Activated CD4-positive, alpha-beta T cell treated with anti-CD3 and anti-CD28 coated beads for 36 hours (primary cell): ENCODE measurements at regions not wholly inside any gene's neighbourhood (a gene's known extent, or its start where the extent isn't known, plus 50 kb on each side); places are given as distances from the start of the nearest gene placed in this dataset.

Experiments used
- ATAC-seq: fragments of 200-7000 bp; cut with Tn5 transposase; one replicate; pipeline ENCODE4 v1.10.0; 2021; ENCODE audit warnings: mild to moderate bottlenecking, moderate library complexity
- CTCF ChIA-PET: fragments of 350-600 bp; sonication (Branson Sonifier 250); formaldehyde crosslinking; loops from one replicate; lab custom pipeline; 2021; ENCODE audit warnings: antibody characterized with exemption; lab: Charles Lee
- POLR2A ChIA-PET: fragments of 350-600 bp; sonication (Branson Sonifier 250); formaldehyde crosslinking; loops from one replicate; lab custom pipeline; 2021; ENCODE audit warnings: antibody characterized with exemption, inconsistent platforms; lab: Charles Lee
- DNase-seq: peaks from one replicate; pipeline ENCODE4 v3.0.0-alpha.2; 2020
- H3K27ac Mint-ChIP-seq: one replicate; pipeline ENCODE4 v1.8.0; 2021; ENCODE audit warnings: mixed read lengths
- H3K27me3 Mint-ChIP-seq: one replicate; pipeline ENCODE4 v1.8.0; 2021; ENCODE audit warnings: mixed read lengths
- H3K36me3 Mint-ChIP-seq: one replicate; pipeline ENCODE4 v1.8.0; 2021; ENCODE audit warnings: low read depth, mixed read lengths
- H3K4me1 Mint-ChIP-seq: one replicate; pipeline ENCODE4 v1.8.0; 2021; ENCODE audit warnings: mixed read lengths
- H3K4me3 Mint-ChIP-seq: one replicate; pipeline ENCODE4 v1.8.0; 2021; ENCODE audit warnings: mild to moderate bottlenecking, moderate library complexity, mixed read lengths
- H3K9me3 Mint-ChIP-seq: one replicate; pipeline ENCODE4 v1.8.0; 2021; ENCODE audit warnings: low read depth, mixed read lengths
- intact Hi-C, 2 experiments: fragments of 100-400 bp; cut with DNase I in 1 of 2; cut with micrococcal nuclease in 1 of 2; formaldehyde crosslinking; loops; one replicate each; pipeline versions ENCODE4 v1.14.2 to v1.15.1; 2022 to 2024; cut with DNase I, micrococcal nuclease

DNA sequence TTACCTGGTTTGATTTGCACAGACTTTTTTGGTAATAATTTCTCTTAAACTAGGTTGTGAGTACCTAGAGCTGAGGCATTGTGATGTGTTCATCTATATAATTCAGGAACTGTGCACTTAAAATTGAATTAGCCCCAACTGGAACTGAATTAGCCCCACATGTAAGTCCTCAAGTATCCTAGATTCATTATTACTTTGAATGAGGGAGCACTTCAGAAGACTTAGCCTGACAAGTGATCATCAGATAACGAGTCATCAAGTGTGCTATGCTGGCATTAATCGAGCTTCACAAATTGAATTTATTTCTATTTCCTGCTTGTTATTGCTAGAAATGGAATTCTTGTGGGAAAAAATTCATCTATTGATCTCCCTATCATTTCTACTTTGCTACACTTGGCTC is 323.4 kb upstream of the SEMA3D start:
- Mint-ChIP-seq H3K27ac (no peak overlapping the region), H3K36me3 (no peaks in the 10 kb centered on the region), H3K4me1 (no peaks in the 10 kb centered on the region), H3K27me3 (no peaks in the 10 kb centered on the region), H3K9me3 (no peaks in the 10 kb centered on the region), H3K4me3 (no peak overlapping the region)
- ChIA-PET CTCF (interaction anchor here (0.6 to 1.0 kb wide), 2 partner anchors 44 to 1965 kb away, joined by 3 read pairs; no protein-coding TSS in a partner anchor), POLR2A (no interaction called here)
- no peak for ATAC-seq
- no peak for DNase-seq
- intact Hi-C loops = no loop called here

DNA sequence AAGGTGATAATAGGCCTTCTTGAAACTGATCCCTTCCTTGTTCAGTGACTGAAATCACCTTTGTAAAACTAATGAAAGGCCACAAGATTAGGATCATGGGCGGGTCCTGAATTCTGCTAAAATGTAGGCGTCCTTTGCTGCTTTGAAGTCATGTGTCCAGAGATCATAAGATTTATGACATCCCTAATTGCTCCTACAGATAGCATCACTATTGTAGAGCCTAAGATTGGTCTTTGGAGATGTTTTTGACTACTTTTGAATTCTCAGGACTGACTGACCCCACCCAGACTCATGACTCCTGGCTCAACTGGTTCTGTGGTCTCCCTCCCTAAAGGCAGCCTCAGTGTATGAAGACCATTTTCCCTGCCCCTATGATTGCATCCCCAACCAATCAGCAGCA is 322.6 kb upstream of the SEMA3D start:
- no peak for ATAC-seq
- no peak overlapping the region for H3K4me3 Mint-ChIP-seq
- POLR2A ChIA-PET = no interaction called here

DNA sequence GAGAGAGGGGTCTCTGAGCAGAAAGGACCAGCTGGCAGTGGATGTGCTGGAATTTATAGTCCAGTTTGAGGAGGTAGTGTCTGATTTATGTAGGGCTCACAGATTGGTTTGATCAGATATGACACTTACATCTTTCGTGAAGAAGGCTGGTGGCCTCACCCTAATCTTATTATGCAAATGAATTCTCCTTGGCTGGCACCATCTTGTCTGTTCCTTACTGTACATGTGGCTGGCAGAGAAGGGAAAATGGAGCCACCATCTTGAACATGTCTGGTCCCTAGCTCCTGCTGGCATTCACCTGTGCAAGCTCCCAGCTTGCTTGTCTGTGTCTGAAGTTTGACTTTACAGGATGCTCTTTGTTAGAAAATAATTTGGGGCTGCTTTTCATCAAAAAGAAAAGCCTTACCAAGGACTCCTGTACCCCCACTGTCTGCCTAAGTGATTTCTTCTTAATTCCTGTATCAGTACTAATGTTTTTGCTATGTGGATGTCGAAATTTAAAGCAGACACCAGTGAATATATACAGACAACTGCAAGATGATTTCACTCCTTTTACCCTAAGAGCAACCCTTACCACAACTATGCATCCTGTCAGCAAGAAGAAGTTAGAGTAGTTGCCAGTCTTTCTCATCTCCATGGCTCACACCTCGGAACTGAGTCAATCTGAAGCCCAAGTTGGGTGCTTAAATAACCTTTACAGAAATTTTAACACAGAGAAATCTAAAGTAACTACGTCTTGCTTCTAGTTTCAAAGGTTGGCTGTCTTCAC is 322.0 kb upstream of the SEMA3D start:
- ATAC-seq (no peak), DNase-seq (no peak)
- intact Hi-C loops = no loop called here
- no peak overlapping the region for H3K4me3 Mint-ChIP-seq
- ChIA-PET CTCF (no interaction called here), POLR2A (no interaction called here)
- no peaks in the 10 kb centered on the region for H3K4me1 Mint-ChIP-seq
- no peak overlapping the region for H3K27ac Mint-ChIP-seq
- H3K36me3 Mint-ChIP-seq = no peaks in the 10 kb centered on the region
- H3K9me3 Mint-ChIP-seq = no peaks in the 10 kb centered on the region
- H3K27me3 Mint-ChIP-seq = no peaks in the 10 kb centered on the region

More for the DNA sequence above, 322.6 kb upstream of the SEMA3D start:
- Mint-ChIP-seq H3K36me3 (no peaks in the 10 kb centered on the region), H3K9me3 (no peaks in the 10 kb centered on the region), H3K27ac (no peak overlapping the region), H3K4me1 (no peaks in the 10 kb centered on the region), H3K27me3 (no peaks in the 10 kb centered on the region)
- DNase-seq = no peak
- CTCF ChIA-PET = interaction anchor here (1.0 kb wide), 1 partner anchor 45 kb away, joined by 3 read pairs; no protein-coding TSS in a partner anchor
- intact Hi-C loops = no loop called here

GRCh38 chr7:85498031-85498430 is 311.2 kb upstream of the SEMA3D start:
- no peak for DNase-seq
- intact Hi-C loops = no loop called here
- Mint-ChIP-seq H3K27ac (no peak overlapping the region), H3K4me1 (no peaks in the 10 kb centered on the region), H3K4me3 (no peak overlapping the region), H3K36me3 (no peaks in the 10 kb centered on the region), H3K9me3 (no peaks in the 10 kb centered on the region), H3K27me3 (no peaks in the 10 kb centered on the region)
- ChIA-PET POLR2A (no interaction called here), CTCF (no interaction called here)
- no peak for ATAC-seq

- no peak for DNase-seq
- Mint-ChIP-seq H3K4me3 (no peak overlapping the region), H3K4me1 (no peaks in the 10 kb centered on the region), H3K27ac (no peak overlapping the region), H3K27me3 (no peaks in the 10 kb centered on the region), H3K9me3 (peaks cover 4% of the 10 kb centered on the region), H3K36me3 (no peaks in the 10 kb centered on the region)
- ChIA-PET CTCF (no interaction called here), POLR2A (no interaction called here)
- intact Hi-C loops = no loop called here
- ATAC-seq = no peak
Measured at GRCh38 chr7:85489498-85489897, 302.6 kb upstream of the SEMA3D start.

GRCh38 chr7:85488406-85488805 is 301.6 kb upstream of the SEMA3D start:
- POLR2A ChIA-PET = no interaction called here
- Mint-ChIP-seq H3K4me3 (no peak overlapping the region), H3K4me1 (no peaks in the 10 kb centered on the region), H3K27ac (no peak overlapping the region), H3K36me3 (no peaks in the 10 kb centered on the region), H3K9me3 (peaks cover 4% of the 10 kb centered on the region), H3K27me3 (no peaks in the 10 kb centered on the region)
- intact Hi-C loops = no loop called here
- no peak for DNase-seq
- no peak for ATAC-seq
- CTCF ChIA-PET = no interaction called here

DNA sequence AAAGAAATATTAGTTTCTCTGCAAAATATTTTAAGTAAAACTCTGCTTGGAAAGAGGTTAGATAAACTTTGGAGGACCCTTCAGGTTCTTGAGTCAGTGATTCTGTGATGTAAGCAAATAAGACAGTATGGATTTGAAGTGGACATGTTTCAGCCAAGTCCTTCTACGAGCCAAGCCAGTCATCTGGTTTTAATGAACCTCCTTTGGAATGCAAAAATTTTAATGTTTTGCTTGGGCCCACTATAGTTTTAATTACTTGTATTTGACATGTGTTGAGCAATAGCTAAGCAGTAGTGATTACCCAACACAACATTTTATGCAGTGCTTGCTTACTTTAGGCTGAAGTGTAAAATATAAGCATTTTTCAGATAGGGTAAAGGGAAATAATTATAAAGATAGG is 296.3 kb upstream of the SEMA3D start:
- H3K4me1 Mint-ChIP-seq = no peaks in the 10 kb centered on the region
- ChIA-PET POLR2A (no interaction called here), CTCF (no interaction called here)
- DNase-seq (no peak), ATAC-seq (no peak)
- intact Hi-C loops = no loop called here
- H3K4me3 Mint-ChIP-seq = no peak overlapping the region
- H3K36me3 Mint-ChIP-seq = no peaks in the 10 kb centered on the region
- H3K9me3 Mint-ChIP-seq = peaks cover 4% of the 10 kb centered on the region
- H3K27ac Mint-ChIP-seq = no peak overlapping the region
- H3K27me3 Mint-ChIP-seq = no peaks in the 10 kb centered on the region

DNA sequence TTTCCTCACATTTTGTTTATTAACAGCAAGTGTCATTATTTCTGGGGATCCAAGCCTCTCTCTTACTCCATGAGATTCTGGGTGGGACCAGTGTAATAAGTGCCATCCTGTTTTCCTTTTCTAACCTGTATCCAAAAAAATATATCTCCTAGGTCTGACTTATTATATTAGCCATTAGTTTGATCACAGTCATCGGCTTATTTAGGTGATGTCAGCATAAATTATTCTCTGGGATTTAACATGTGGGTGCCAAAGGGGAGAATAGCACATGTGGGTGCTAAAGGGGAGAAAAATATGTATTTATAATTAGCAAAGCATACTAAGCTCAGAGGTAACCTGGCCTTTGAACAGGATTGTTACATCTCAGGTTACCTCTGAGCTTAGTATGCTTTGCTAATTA is 293.8 kb upstream of the SEMA3D start:
- ChIA-PET POLR2A (no interaction called here), CTCF (interaction anchor here (1.1 kb wide), 1 partner anchor 16 kb away, joined by 3 read pairs; no protein-coding TSS in a partner anchor)
- ATAC-seq (no peak), DNase-seq (no peak)
- Mint-ChIP-seq H3K4me3 (no peak overlapping the region), H3K27ac (no peak overlapping the region), H3K36me3 (no peaks in the 10 kb centered on the region), H3K4me1 (no peaks in the 10 kb centered on the region), H3K27me3 (no peaks in the 10 kb centered on the region), H3K9me3 (no peaks in the 10 kb centered on the region)
- intact Hi-C loops = no loop called here

- CTCF ChIA-PET = no interaction called here
- H3K27me3 Mint-ChIP-seq = no peaks in the 10 kb centered on the region
- intact Hi-C loops = loop anchor here in 1 of 2 experiments (10.0 kb wide), 1 partner anchor 1395 kb away; no protein-coding TSS in a partner anchor
Measured at GRCh38 chr7:85479918-85480643, 293.2 kb upstream of the SEMA3D start.

DNA sequence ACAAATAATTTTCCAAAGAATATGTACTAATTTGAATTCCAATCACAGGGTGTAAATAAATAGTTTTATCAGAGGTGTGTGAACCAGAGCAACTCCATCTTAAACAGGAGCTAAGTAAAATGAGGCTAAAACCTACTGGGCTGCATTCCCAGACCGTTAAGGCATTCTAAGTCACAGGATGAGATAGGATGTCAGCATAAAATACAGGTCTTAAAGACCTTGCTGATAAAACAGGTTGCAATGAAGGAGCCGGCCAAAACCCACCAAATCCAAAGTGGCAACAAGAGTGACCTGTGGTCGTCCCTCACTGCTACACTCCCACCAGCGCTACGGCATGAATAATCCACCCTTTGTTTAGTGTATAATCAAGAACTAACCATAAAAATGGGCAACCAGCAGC is 291.7 kb upstream of the SEMA3D start:
- DNase-seq = no peak
- no peaks in the 10 kb centered on the region for H3K4me1 Mint-ChIP-seq
- intact Hi-C loops = loop anchor here in 1 of 2 experiments (10.0 kb wide), 1 partner anchor 1394 kb away; no protein-coding TSS in a partner anchor
- H3K9me3 Mint-ChIP-seq = no peaks in the 10 kb centered on the region
- H3K4me3 Mint-ChIP-seq = no peak overlapping the region
- H3K27ac Mint-ChIP-seq = no peak overlapping the region
- no peaks in the 10 kb centered on the region for H3K36me3 Mint-ChIP-seq
- H3K27me3 Mint-ChIP-seq = no peaks in the 10 kb centered on the region
- POLR2A ChIA-PET = no interaction called here
- CTCF ChIA-PET = no interaction called here
- ATAC-seq = no peak

More at GRCh38 chr7:85479918-85480643, 293.2 kb upstream of the SEMA3D start:
- no peak overlapping the region for H3K4me3 Mint-ChIP-seq
- ATAC-seq (no peak), DNase-seq (no peak)
- no peaks in the 10 kb centered on the region for H3K36me3 Mint-ChIP-seq
- POLR2A ChIA-PET = no interaction called here
- no peaks in the 10 kb centered on the region for H3K9me3 Mint-ChIP-seq
- no peak overlapping the region for H3K27ac Mint-ChIP-seq
- no peaks in the 10 kb centered on the region for H3K4me1 Mint-ChIP-seq

GRCh38 chr7:85475476-85475875 is 288.6 kb upstream of the SEMA3D start:
- CTCF ChIA-PET = no interaction called here
- Mint-ChIP-seq H3K27ac (no peak overlapping the region), H3K36me3 (no peaks in the 10 kb centered on the region), H3K4me3 (no peak overlapping the region), H3K4me1 (peaks cover 7% of the 10 kb centered on the region), H3K9me3 (no peaks in the 10 kb centered on the region), H3K27me3 (no peaks in the 10 kb centered on the region)
- DNase-seq (no peak), ATAC-seq (no peak)
- POLR2A ChIA-PET = no interaction called here
- intact Hi-C loops = loop anchor here in 1 of 2 experiments (10.0 kb wide), 1 partner anchor 1391 kb away; no protein-coding TSS in a partner anchor

GRCh38 chr7:85475071-85475470 is 288.2 kb upstream of the SEMA3D start:
- no peak for DNase-seq
- ChIA-PET CTCF (no interaction called here), POLR2A (no interaction called here)
- Mint-ChIP-seq H3K27me3 (no peaks in the 10 kb centered on the region), H3K9me3 (no peaks in the 10 kb centered on the region), H3K4me1 (peaks cover 7% of the 10 kb centered on the region), H3K36me3 (no peaks in the 10 kb centered on the region), H3K27ac (no peak overlapping the region), H3K4me3 (no peak overlapping the region)
- intact Hi-C loops = loop anchor here in 1 of 2 experiments (10.0 kb wide), 1 partner anchor 1390 kb away; no protein-coding TSS in a partner anchor
- ATAC-seq = no peak
